LNCaP clone FGC (cell line): ENCODE measurements at regions not wholly inside any gene's neighbourhood (a gene's known extent, or its start where the extent isn't known, plus 50 kb on each side); places are given as distances from the start of the nearest gene placed in this dataset.

Source experiments
- DNase-seq: peaks from one replicate; pipeline ENCODE4 v3.0.0-alpha.2; 2011; ENCODE audit warnings: low read depth
- H3K4me3 ChIP-seq: 2 replicates; pipeline ENCODE4 v1.5.1; 2011; ENCODE audit warnings: mild to moderate bottlenecking, low read depth, low read length, control low read depth
- TF ChIP-seq, protein P1 (sequence below): IDR thresholded peaks from 2 replicates; pipeline ENCODE4 v1.5.1; 2012; ENCODE audit warnings: mild to moderate bottlenecking; ENCODE audit not compliant: control insufficient read depth, insufficient read depth; ENCODE audit errors: extremely low read depth

DNA sequence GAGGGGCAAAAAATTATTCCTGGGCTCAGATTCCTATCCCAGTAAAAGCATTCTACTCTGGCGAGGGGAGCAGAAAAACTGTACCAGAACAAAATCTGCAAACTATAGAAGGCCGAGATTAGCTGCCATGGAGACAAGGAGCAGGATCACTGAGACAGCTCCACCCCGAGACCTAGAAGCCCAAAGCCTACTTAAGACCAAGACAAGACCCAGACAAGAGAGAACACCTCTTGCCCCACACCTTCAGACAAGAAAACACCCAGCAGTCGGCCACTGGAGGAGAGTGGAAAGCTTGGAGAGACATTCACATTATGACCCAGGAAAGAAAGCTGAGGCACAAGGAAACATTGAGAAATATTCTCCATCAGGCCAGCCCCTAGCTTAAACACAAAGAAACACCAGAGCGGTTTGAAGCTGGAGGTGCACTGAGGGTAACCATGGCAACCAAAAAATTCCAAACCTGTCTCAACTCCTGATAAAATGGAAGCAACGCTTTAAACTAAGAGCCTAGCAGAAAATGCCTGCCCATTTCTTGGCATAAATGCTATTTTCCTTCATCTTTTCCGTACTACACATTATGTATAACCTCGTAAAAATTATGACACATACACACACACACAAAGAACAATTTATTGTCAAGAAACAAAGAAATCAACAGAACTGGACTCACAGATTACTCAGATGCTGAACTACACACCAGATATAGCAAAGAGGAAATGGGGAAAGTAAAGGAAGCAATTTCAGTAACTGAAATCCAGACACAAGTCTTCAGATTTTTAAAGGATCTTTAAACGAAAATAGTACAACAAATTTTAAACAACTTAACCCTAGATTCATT is 53.8 kb upstream of the FTMT start:
- DNase-seq = no peak
- H3K4me3 ChIP-seq = no peak overlapping the region
- TF ChIP-seq, protein P1, sequence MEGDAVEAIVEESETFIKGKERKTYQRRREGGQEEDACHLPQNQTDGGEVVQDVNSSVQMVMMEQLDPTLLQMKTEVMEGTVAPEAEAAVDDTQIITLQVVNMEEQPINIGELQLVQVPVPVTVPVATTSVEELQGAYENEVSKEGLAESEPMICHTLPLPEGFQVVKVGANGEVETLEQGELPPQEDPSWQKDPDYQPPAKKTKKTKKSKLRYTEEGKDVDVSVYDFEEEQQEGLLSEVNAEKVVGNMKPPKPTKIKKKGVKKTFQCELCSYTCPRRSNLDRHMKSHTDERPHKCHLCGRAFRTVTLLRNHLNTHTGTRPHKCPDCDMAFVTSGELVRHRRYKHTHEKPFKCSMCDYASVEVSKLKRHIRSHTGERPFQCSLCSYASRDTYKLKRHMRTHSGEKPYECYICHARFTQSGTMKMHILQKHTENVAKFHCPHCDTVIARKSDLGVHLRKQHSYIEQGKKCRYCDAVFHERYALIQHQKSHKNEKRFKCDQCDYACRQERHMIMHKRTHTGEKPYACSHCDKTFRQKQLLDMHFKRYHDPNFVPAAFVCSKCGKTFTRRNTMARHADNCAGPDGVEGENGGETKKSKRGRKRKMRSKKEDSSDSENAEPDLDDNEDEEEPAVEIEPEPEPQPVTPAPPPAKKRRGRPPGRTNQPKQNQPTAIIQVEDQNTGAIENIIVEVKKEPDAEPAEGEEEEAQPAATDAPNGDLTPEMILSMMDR = no peak
